GM13977 (cell line): ENCODE measurements at regions not wholly inside any gene's neighbourhood (a gene's known extent, or its start where the extent isn't known, plus 50 kb on each side); places are given as distances from the start of the nearest gene placed in this dataset.

Source experiments
- DNase-seq: peaks from one replicate; pipeline ENCODE4 v3.0.0; 2012; ENCODE audit warnings: low spot score
- CTCF ChIP-seq: IDR thresholded peaks from 2 replicates; pipeline ENCODE4 v1.5.1; 2012; ENCODE audit warnings: mild to moderate bottlenecking, control low read depth; ENCODE audit not compliant: insufficient read depth; ENCODE audit errors: extremely low read depth, missing control alignments
- in situ Hi-C: fragments of 300-500 bp; cut with MboI; formaldehyde crosslinking; loops from one replicate; pipeline ENCODE4 v1.12.0; 2022; ENCODE audit warnings: low sequenced_read_pairs, low pct_unique_long_range_greater_than_20kb, mixed read lengths, inconsistent platforms; ENCODE audit not compliant: unreplicated experiment

- in situ Hi-C loops, result no loop called here
These were observed 109.2 kb downstream of the BASP1 start for GRCh38 chr5:17326600-17327037.

GRCh38 chr5:17327048-17327625, 109.7 kb downstream of the BASP1 start:
- DNase-seq, result no peak
- in situ Hi-C loops, result no loop called here
- TF ChIP-seq CTCF, result no peak

More at GRCh38 chr5:17326600-17327037, 109.2 kb downstream of the BASP1 start:
- no peak for DNase-seq
- no peak for TF ChIP-seq CTCF

- no peak for DNase-seq
- TF ChIP-seq CTCF, result no peak
- in situ Hi-C loops, result no loop called here
These were observed 112.1 kb downstream of the BASP1 start for GRCh38 chr5:17329571-17329970.

- no peak for TF ChIP-seq CTCF
- in situ Hi-C loops, result no loop called here
- DNase-seq, result no peak
These were observed 113.0 kb downstream of the BASP1 start for GRCh38 chr5:17330386-17330785.

- no peak for TF ChIP-seq CTCF
- in situ Hi-C loops, result no loop called here
- DNase-seq, result no peak
These were observed 114.2 kb downstream of the BASP1 start for GRCh38 chr5:17331651-17332050.

GRCh38 chr5:17333755-17334154, 116.3 kb downstream of the BASP1 start:
- no peak for TF ChIP-seq CTCF
- in situ Hi-C loops, result no loop called here
- no peak for DNase-seq
